ENCODE measurements at regions not wholly inside any gene's neighbourhood (a gene's known extent, or its start where the extent isn't known, plus 50 kb on each side); places are given as distances from the start of the nearest gene placed in this dataset.

- no peak for FAIRE-seq
Measured at GRCh38 chr2:57504787-57505186, 541.8 kb upstream of the VRK2 start.

More at GRCh38 chr2:57504787-57505186, 541.8 kb upstream of the VRK2 start:
- Histone ChIP-seq H3K56ac (replicated peaks; ENCODE audit: insufficient read length, low read depth, low read length) (no peak overlapping the region), H3K23ac (ENCODE audit: insufficient read length) (no peak overlapping the region), H3K9ac (replicated peaks in 1 of 4; ENCODE audit: extremely low read depth in 1 of 4, low read depth in 3 of 4, low read length in 3 of 4) (no peak overlapping the region), H3K27me3 (replicated peaks in 1 of 4; ENCODE audit: control insufficient read depth in 3 of 4, extremely low read depth in 1 of 4, insufficient read depth in 3 of 4, low read length in 3 of 4) (no peaks in the 10 kb centered on the region), H3K14ac (ENCODE audit: insufficient read length) (no peak overlapping the region), H2AK5ac (ENCODE audit: low read depth, low read length) (no peak overlapping the region), H3K18ac (ENCODE audit: extremely low read depth, low read length) (no peak overlapping the region), H2BK20ac (ENCODE audit: low read length) (no peak overlapping the region), H3K23me2 (ENCODE audit: low read depth, low read length) (no peaks in the 10 kb centered on the region), H4K8ac (ENCODE audit: extremely low read depth, insufficient read depth, low read length) (no peak overlapping the region), H3K4me1 (replicated peaks in 1 of 4; ENCODE audit: control insufficient read depth in 3 of 4, insufficient read depth in 4 of 4, low read length in 3 of 4) (no peaks in the 10 kb centered on the region), H4K5ac (ENCODE audit: insufficient read length, low read depth, low read length) (no peak overlapping the region), H2BK120ac (replicated peaks; ENCODE audit: low read depth, low read length) (no peak overlapping the region), H4K91ac (replicated peaks; ENCODE audit: insufficient read length, low read length) (no peak overlapping the region), H3K4me3 (ENCODE audit: extremely low read depth in 1 of 4, insufficient read depth in 2 of 4, low read depth in 3 of 4, low read length in 4 of 4) (no peak overlapping the region), H4K20me1 (replicated peaks in 1 of 2; ENCODE audit: control insufficient read depth in 1 of 2, insufficient read depth in 2 of 2, low read length in 2 of 2) (no peaks in the 10 kb centered on the region), H2AFZ (ENCODE audit: low read length) (no peak overlapping the region), H3K79me2 (ENCODE audit: control insufficient read depth in 1 of 2, insufficient read depth in 2 of 2, low read length in 2 of 2) (no peaks in the 10 kb centered on the region), H3K27ac (ENCODE audit: low read depth, low read length) (no peak overlapping the region), H3K79me1 (ENCODE audit: low read depth, low read length) (no peaks in the 10 kb centered on the region), H2BK15ac (ENCODE audit: low read length) (no peak overlapping the region), H2BK5ac (ENCODE audit: low read depth, low read length) (no peak overlapping the region), H3K36me3 (ENCODE audit: control insufficient read depth in 2 of 4, insufficient read depth in 4 of 4, low read length in 3 of 4) (no peaks in the 10 kb centered on the region), H3K9me3 (ENCODE audit: insufficient read depth in 2 of 2, low read depth in 1 of 2, low read length in 1 of 2) (no peaks in the 10 kb centered on the region), H2BK12ac (ENCODE audit: low read depth, low read length) (no peak overlapping the region), H3K4me2 (ENCODE audit: insufficient read depth in 1 of 2, low read depth in 2 of 2, low read length in 2 of 2) (no peak overlapping the region), H3K4ac (replicated peaks; ENCODE audit: insufficient read length, low read depth, low read length) (no peak overlapping the region)
- TF ChIP-seq JUN (IDR thresholded peaks at IDR 0.05; ENCODE audit: low read depth, low read length) (no peak), POLR2AphosphoS5 (IDR thresholded peaks at IDR 0.05; ENCODE audit: low read depth, low read length) (no peak), TAF7 (optimal IDR thresholded peaks at IDR 0.05; ENCODE audit: borderline replicate concordance, low read depth, low read length) (no peak), ATF3 (IDR thresholded peaks at IDR 0.05; ENCODE audit: insufficient read depth, low read depth, low read length) (no peak), FOSL1 (IDR thresholded peaks at IDR 0.05; ENCODE audit: insufficient read depth, low read depth, low read length) (no peak), EP300 (IDR thresholded peaks at IDR 0.05; ENCODE audit: borderline replicate concordance in 1 of 2, low read depth in 2 of 2, low read length in 2 of 2) (no peak), CTBP2 (IDR thresholded peaks at IDR 0.05; ENCODE audit: borderline replicate concordance, insufficient read depth, insufficient read length, low read length) (no peak), SP4 (IDR thresholded peaks at IDR 0.05; ENCODE audit: low read length) (no peak), MAFK (IDR thresholded peaks at IDR 0.05; ENCODE audit: low read depth, low read length) (no peak), PHF8 (conservative IDR thresholded peaks at IDR 0.05; ENCODE audit: low read depth, low read length) (no peak)
- DNase-seq (ENCODE audit: low read depth in 1 of 2, low spot score in 2 of 2) = no peak
- POLR2A ChIA-PET (ENCODE audit: partially characterized antibody) = no interaction called here
- 0% methylated on average over 1 of the region's 1 CpG; no CpG with 5 or more reads in 1 of the 2 experiments for WGBS, 2 experiments (ENCODE audit: extremely low coverage in 1 of 2, insufficient coverage in 1 of 2, insufficient read length in 1 of 2, insufficient replicate concordance in 2 of 2, low coverage in 1 of 2, low lambda C conversion rate in 2 of 2, missing lambda C conversion rate in 1 of 2)
- CTCF ChIA-PET (ENCODE audit: partially characterized antibody) = no interaction called here

Data from H1 (cell line).